ENCODE measurements at regions not wholly inside any gene's neighbourhood (a gene's known extent, or its start where the extent isn't known, plus 50 kb on each side); places are given as distances from the start of the nearest gene placed in this dataset.

DNA sequence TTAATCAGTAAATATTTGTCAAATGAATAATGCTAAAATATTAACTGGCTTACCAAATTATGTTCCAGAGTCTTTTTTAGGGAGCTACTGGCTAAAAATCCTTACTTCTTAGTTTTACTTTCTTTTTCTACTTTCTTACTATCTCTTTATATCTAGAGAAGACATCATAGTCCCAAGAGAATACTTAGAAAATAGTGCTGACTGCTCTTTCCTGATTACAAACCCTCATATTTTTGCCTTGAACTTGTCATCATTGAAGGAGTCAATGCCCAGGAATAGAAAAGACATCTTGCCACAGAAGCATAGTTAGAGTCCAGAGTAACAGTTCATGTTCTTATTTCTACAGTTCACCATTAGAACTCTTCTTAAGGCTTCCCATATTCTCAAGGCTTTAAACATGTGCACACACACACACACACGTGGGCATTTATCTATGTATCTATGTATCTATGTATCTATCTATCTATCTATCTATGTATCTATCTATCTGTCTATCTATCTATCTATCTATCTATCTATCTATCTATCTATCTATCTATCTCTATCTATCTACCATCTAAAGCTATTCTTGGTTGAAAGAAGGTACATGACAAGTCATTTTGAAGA lies 654.3 kb downstream of the ANXA1 start:
- TF ChIP-seq, protein P1, sequence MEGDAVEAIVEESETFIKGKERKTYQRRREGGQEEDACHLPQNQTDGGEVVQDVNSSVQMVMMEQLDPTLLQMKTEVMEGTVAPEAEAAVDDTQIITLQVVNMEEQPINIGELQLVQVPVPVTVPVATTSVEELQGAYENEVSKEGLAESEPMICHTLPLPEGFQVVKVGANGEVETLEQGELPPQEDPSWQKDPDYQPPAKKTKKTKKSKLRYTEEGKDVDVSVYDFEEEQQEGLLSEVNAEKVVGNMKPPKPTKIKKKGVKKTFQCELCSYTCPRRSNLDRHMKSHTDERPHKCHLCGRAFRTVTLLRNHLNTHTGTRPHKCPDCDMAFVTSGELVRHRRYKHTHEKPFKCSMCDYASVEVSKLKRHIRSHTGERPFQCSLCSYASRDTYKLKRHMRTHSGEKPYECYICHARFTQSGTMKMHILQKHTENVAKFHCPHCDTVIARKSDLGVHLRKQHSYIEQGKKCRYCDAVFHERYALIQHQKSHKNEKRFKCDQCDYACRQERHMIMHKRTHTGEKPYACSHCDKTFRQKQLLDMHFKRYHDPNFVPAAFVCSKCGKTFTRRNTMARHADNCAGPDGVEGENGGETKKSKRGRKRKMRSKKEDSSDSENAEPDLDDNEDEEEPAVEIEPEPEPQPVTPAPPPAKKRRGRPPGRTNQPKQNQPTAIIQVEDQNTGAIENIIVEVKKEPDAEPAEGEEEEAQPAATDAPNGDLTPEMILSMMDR (IDR thresholded peaks at IDR 0.05) = no peak
- TF ChIP-seq EZH2 (IDR thresholded peaks at IDR 0.05) (no peak), EZH2phosphoT487 (IDR thresholded peaks at IDR 0.05) (no peak)
